ENCODE measurements at regions not wholly inside any gene's neighbourhood (a gene's known extent, or its start where the extent isn't known, plus 50 kb on each side); places are given as distances from the start of the nearest gene placed in this dataset.

- DNase-seq, result no peak
These were observed 351.5 kb downstream of the KLF12 start for GRCh38 chr13:73782450-73783449.

GRCh38 chr13:73781384-73781783 lies 352.8 kb downstream of the KLF12 start:
- no peak for DNase-seq

- DNase-seq, result no peak
These were observed 354.3 kb downstream of the KLF12 start for GRCh38 chr13:73779881-73780280.

GRCh38 chr13:73778242-73778864 lies 355.9 kb downstream of the KLF12 start:
- no peak for DNase-seq

- no peak for DNase-seq
These were observed 357.1 kb downstream of the KLF12 start for GRCh38 chr13:73777134-73777533.

- DNase-seq, result no peak
These were observed 357.9 kb downstream of the KLF12 start for GRCh38 chr13:73776151-73776785.

- DNase-seq, result no peak
These were observed 361.0 kb downstream of the KLF12 start for GRCh38 chr13:73773168-73773549.

- no peak for DNase-seq
These were observed 361.6 kb downstream of the KLF12 start for GRCh38 chr13:73772449-73773167.

GRCh38 chr13:73767747-73768315 lies 366.4 kb downstream of the KLF12 start:
- peak in 4 of 6 experiments; percentile 1 to 30 (median 14) for DNase-seq

GRCh38 chr13:73767191-73767741 lies 366.9 kb downstream of the KLF12 start:
- DNase-seq, result peak; percentile 1 to 42 (median 24)

GRCh38 chr13:73765651-73766384 lies 368.4 kb downstream of the KLF12 start:
- peak; percentile 63 to 88 (median 81) for DNase-seq

GRCh38 chr13:73759434-73759833 lies 374.8 kb downstream of the KLF12 start:
- no peak for DNase-seq

GRCh38 chr13:73757481-73758233 lies 376.5 kb downstream of the KLF12 start:
- DNase-seq, result no peak

GRCh38 chr13:73754727-73755292 lies 379.4 kb downstream of the KLF12 start:
- DNase-seq, result peak in 3 of 6 experiments; percentile 37 to 70 (median 61)

GRCh38 chr13:73754241-73754640 lies 380.0 kb downstream of the KLF12 start:
- no peak for DNase-seq

GRCh38 chr13:73751290-73751689 lies 382.9 kb downstream of the KLF12 start:
- no peak for DNase-seq

GRCh38 chr13:73748404-73748803 lies 385.8 kb downstream of the KLF12 start:
- DNase-seq, result no peak

GRCh38 chr13:73745190-73745589 lies 389.0 kb downstream of the KLF12 start:
- no peak for DNase-seq

GRCh38 chr13:73742982-73743381 lies 391.2 kb downstream of the KLF12 start:
- DNase-seq, result no peak

- DNase-seq, result no peak
These were observed 392.5 kb downstream of the KLF12 start for GRCh38 chr13:73741742-73742141.
